Erythroblast (primary cell): ENCODE measurements at regions not wholly inside any gene's neighbourhood (a gene's known extent, or its start where the extent isn't known, plus 50 kb on each side); places are given as distances from the start of the nearest gene placed in this dataset.
A peak's percentile ranks its signal among the peaks of the same experiment; 100 is the strongest.
"Not testable (repeated sequence)": the region's sequence is repeated elsewhere in the genome, so short reads cannot be mapped to it uniquely, and the experiment has no call there.

Experiments used
- DNase-seq, 2 experiments: peaks; one replicate each; lab custom pipeline; 2025; lab: John Stamatoyannopoulos, UW
- GATA1 ChIP-seq: IDR thresholded peaks from 2 replicates; pipeline ENCODE4 v1.6.1; 2011; ENCODE audit warnings: low read depth, mild to moderate bottlenecking, control low read depth, low read length, moderate library complexity
- POLR2A ChIP-seq: IDR thresholded peaks from 2 replicates; pipeline ENCODE4 v1.6.1; 2011; ENCODE audit warnings: mild to moderate bottlenecking, low read length

GRCh38 chr1:221576268-221576667 lies 165.6 kb downstream of the DUSP10 start:
- TF ChIP-seq POLR2A = no peak
- DNase-seq = peak; percentile 2 to 3

DNA sequence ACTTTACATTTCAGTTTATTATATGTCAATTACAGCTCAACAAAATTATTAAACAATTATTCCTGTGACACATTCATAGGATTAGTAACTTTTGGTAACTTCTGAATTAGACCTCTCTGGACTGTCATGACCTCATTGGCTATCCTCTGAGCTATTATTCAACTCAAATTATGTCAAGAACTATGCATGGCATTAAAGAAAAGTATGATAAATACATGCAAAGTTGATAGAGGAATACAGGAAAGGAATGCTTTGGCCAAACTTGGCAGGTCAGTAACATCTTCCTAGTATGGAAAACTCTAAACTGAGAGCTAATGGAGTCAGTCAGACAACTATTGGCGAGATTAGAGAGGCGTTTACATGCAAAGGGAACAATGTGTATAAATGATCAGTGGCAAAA lies 158.4 kb downstream of the DUSP10 start:
- DNase-seq = no peak
- TF ChIP-seq GATA1 (no peak), POLR2A (no peak)

DNA sequence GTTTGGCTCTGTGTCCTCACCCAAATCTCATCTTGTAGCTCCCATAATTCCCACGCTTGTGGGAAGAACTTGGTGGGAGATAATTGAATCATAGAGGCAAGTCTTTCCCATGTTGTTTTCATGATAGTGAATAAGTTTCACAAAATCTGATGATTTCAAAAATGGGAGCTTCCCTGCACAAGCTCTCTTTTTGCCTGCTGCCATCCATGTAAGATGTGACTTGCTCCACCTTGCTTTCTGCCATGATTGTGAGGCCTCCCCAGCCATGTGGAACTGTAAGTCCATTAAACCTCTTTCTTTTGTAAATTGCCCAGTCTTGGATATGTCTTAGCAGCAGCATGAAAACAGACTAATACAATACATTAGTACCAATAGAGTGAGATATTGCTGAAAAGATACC lies 154.9 kb downstream of the DUSP10 start:
- not testable (repeated sequence) for DNase-seq

DNA sequence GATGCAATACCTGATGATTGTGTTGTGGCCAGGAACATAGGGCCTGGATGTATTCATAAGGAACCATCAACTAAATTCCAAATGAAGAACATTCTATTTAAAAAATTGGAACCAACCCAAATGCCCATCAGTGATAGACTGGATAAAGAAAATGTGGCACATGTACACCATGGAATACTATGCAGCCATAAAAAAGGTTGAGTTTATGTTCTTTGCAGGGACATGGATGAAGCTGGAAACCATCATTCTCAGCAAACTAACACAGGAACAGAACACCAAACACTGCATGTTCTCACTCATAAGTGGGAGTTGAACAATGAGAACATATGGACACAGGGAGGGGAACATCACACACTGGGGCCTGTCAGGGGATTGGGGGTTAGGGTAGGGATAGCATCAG lies 150.6 kb downstream of the DUSP10 start:
- not testable (repeated sequence) for DNase-seq

DNA sequence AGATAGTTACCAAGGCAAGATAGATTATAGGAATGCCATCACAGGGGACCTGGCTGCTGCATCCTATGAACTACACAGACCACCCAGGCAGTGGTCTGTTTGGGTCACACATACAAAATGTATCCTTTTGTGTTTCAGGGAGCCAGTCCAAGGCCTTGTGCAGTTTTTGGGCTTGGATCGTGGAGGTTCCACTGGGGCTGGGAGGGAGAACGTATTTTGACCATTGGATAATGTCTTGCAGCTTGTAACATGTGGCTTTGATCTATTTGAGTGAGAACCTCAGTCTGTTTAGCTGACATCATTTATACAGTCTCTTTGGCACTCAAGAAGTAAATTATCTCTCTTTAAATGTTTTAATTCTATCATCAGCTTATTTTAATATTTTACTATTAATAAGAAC lies 147.3 kb downstream of the DUSP10 start:
- TF ChIP-seq POLR2A (no peak), GATA1 (no peak)

GRCh38 chr1:221598122-221598521 lies 143.8 kb downstream of the DUSP10 start:
- DNase-seq = no peak
- TF ChIP-seq GATA1 = no peak

More for the DNA sequence above, 147.3 kb downstream of the DUSP10 start:
- DNase-seq = no peak

- no peak for TF ChIP-seq POLR2A
- DNase-seq = no peak
These were observed 140.7 kb downstream of the DUSP10 start for GRCh38 chr1:221601166-221601565.

DNA sequence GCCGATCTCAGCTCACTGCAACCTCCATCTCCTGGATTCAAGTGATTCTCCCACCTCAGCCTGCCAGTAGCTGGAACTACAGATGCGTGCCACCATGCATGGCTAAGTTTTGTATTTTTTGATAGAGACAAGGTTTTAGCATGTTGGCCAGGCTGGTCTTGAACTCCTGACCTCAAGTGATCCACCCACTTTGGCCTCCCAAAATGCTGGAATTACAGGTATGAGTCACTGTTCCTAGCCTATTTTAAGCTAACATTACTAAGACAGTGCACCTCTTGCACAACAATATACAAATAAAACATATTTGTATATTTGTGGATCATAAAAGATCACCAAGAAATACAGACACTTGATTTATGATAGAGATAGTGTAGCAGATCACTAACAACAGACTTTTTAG lies 139.1 kb downstream of the DUSP10 start:
- TF ChIP-seq GATA1 (no peak), POLR2A (no peak)
- DNase-seq = no peak

GRCh38 chr1:221604390-221604789 lies 137.5 kb downstream of the DUSP10 start:
- not testable (repeated sequence) for DNase-seq

DNA sequence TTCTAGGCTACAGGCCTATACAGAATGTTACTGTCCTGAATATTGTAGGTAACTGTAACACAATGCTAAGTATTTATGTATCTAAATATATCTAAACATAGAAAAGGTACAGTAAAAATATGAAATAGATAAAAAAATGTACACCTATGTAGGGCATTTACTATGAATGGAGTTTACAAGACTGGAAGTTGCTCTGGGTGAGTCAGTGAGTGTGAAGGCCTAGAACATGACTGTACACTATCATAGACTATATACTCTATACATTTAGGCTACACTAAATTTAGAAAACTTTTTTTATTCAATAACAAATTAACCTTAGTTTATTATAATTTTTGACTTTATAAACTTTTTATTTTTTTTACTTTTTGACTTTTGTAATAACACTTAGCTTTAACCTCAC lies 136.9 kb downstream of the DUSP10 start:
- no peak for DNase-seq
- TF ChIP-seq POLR2A (no peak), GATA1 (no peak)

- TF ChIP-seq GATA1 = no peak
- no peak for TF ChIP-seq POLR2A
- DNase-seq = no peak
These were observed 136.3 kb downstream of the DUSP10 start for GRCh38 chr1:221605569-221605968.

GRCh38 chr1:221606256-221606655 lies 135.6 kb downstream of the DUSP10 start:
- TF ChIP-seq POLR2A = no peak
- no peak for TF ChIP-seq GATA1

DNA sequence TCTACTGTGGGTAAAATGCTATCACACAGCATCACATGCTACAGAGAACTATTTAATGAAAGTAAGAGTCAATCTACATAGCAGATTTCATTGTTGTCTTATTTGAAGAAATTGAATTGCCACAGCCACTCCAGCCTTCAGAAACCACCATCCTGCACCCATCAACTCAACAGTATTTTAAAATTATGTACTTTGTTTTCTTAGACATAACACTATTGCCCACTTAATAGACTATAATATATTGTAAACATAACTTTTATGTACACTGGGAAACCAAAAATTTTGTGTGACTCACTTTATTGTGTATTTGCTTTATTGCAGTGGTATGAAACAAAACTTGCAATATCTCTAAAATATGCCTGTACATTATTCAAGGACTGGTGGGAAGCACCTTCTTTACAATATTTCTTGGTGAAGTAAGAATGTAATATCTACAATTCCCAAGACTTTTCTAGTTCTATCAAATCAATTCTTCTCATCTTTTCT lies 133.0 kb downstream of the DUSP10 start:
- no peak for DNase-seq
- TF ChIP-seq POLR2A (no peak), GATA1 (no peak)

More at GRCh38 chr1:221606256-221606655, 135.6 kb downstream of the DUSP10 start:
- no peak for DNase-seq

DNA sequence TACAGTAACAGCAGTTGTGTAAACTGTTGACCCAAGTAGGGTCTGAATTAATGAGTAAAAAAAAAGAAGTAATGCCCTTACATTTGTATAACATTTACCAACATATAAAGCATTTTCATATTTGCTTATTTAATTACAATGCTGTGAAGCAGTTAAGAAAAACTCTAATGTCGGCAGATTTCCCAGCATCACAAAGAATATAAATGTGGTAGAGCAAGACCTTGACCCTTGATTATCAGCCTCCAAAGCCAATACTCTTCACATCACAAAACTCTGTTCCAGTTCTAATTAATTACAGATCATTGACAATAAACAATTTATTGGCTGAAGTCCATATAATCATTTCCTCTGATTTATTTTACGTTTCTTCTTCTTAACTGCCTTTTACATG lies 130.2 kb downstream of the DUSP10 start:
- no peak for DNase-seq
- no peak for TF ChIP-seq GATA1
- TF ChIP-seq POLR2A = no peak

DNA sequence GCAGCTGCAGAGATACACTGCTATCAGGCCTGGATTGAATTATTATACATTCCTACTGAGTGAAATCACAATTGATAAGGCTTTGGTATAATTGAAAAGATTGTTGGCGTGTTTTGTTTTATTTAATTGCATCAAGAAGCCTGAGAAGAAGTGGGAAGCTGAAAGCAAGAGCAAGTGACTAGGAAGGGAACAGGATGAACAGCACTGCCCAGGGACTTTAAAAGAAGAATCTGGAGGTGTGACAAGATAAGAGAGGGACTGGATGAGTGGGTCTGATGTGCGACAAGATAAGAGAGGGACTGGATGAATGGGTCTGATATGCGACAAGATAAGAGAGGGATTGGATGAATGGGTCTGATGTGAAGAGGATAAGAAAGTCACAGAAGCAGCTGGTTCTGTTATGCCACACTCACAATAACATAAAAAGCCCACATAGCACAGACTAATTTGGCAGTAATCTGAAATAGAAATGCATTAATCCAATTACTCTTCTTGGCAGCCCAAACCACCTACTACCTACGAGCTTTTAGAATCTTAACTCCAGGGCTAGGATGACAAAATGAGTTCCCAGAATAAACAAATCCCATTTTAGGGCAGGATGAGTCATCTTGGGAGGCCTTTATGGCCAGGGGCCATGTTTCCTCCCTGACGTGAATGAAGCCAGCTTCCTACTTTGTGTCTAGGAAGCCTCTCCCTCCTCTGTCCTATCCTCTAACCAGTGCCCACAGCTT lies 129.7 kb downstream of the DUSP10 start:
- TF ChIP-seq GATA1 (no peak), POLR2A (no peak)
- no peak for DNase-seq
